Sigmoid colon (tissue), 6 donors: ENCODE measurements at regions not wholly inside any gene's neighbourhood (a gene's known extent, or its start where the extent isn't known, plus 50 kb on each side); places are given as distances from the start of the nearest gene placed in this dataset.

Experiments used
- DNase-seq: peaks from one replicate; pipeline ENCODE4 v3.0.0-alpha.2; 2019
- H3K27ac ChIP-seq, 4 donors: fragments of 200-600 bp; sonication (generic); one replicate each; pipeline ENCODE4 v1.5.1; 2016 to 2019; ENCODE audit warnings: mild to moderate bottlenecking in 1 of 4
- H3K27me3 ChIP-seq, 3 donors: fragments of 200-600 bp; sonication (generic); one replicate each; pipeline ENCODE4 v1.5.1; 2019; ENCODE audit warnings: mild to moderate bottlenecking in 1 of 3
- H3K36me3 ChIP-seq, 4 donors: fragments of 200-600 bp; sonication (generic); one replicate each; pipeline ENCODE4 v1.5.1; 2016 to 2019
- H3K4me1 ChIP-seq, 4 donors: fragments of 200-600 bp; sonication (generic); one replicate each; pipeline ENCODE4 v1.5.1; 2017 to 2019
- H3K4me3 ChIP-seq, 4 donors: fragments of 200-600 bp; sonication (generic); one replicate each; pipeline ENCODE4 v1.5.1; 2017 to 2019; ENCODE audit warnings: mild to moderate bottlenecking in 2 of 4, moderate library complexity in 1 of 4
- H3K9me3 ChIP-seq, 4 donors: fragments of 200-600 bp in 3 of 4; sonication (generic) in 3 of 4; one replicate each; pipeline versions ENCODE4 v1.5.1 to v1.6.1; 2013 to 2019
- CTCF ChIP-seq, 4 experiments: fragments of 450-650 bp in 3 of 4; fragments of 200-600 bp in 1 of 4; IDR thresholded peaks; one replicate each; pipeline ENCODE4 v1.5.1; 2016 to 2019; ENCODE audit warnings: antibody characterized with exemption in 4 of 4, mild to moderate bottlenecking in 3 of 4, moderate library complexity in 2 of 4
- EP300 ChIP-seq, 4 donors: sonication (generic); formaldehyde crosslinking; IDR thresholded peaks; one replicate each; pipeline ENCODE4 v1.6.1; 2017; ENCODE audit warnings: antibody characterized with exemption in 4 of 4
- POLR2A ChIP-seq, 2 donors: fragments of 450-650 bp; IDR thresholded peaks; one replicate each; pipeline ENCODE4 v1.6.1; 2016; ENCODE audit warnings: antibody characterized with exemption in 2 of 2, mild to moderate bottlenecking in 2 of 2, moderate library complexity in 2 of 2
- POLR2AphosphoS5 ChIP-seq, 4 donors: sonication (generic); formaldehyde crosslinking; IDR thresholded peaks; one replicate each; pipeline ENCODE4 v1.6.1; 2017; ENCODE audit warnings: antibody characterized with exemption in 4 of 4
- WGBS, 2 donors: extraction: QIAGEN DNeasy Blood & Tissue Kit; methylation state at CpG; one replicate each; pipeline ENCODE4 v1.1.7; 2013; 5-methylcytosine and 5-hydroxymethylcytosine counted together
- intact Hi-C: fragments of 100-400 bp; cut with DNase I; formaldehyde crosslinking; loops from one replicate; pipeline ENCODE4 v1.15.1; 2023
- donor health status: healthy with polysubstance abuse.
- donor health status: healthy.

GRCh38 chr6:33947047-33947446 lies 143.2 kb upstream of the MLN start:
- no peaks in the 10 kb centered on the region for H3K9me3 ChIP-seq
- H3K27me3 ChIP-seq = peaks cover 0 to 4% (median 0%) of the 10 kb centered on the region in 3 donors
- H3K36me3 ChIP-seq = no peaks in the 10 kb centered on the region
- intact Hi-C loops = no loop called here
- WGBS, 2 donors = 65 to 92% methylated on average over 4 of the region's 4 CpGs
- DNase-seq = no peak
- no peak overlapping the region for H3K4me3 ChIP-seq
- no peak overlapping the region for H3K27ac ChIP-seq
- no peak for TF ChIP-seq EP300 (IDR thresholded peaks at IDR 0.05)
- TF ChIP-seq POLR2A (IDR thresholded peaks at IDR 0.05) = no peak
- TF ChIP-seq POLR2AphosphoS5 (IDR thresholded peaks at IDR 0.05) = no peak
- no peak for TF ChIP-seq CTCF (IDR thresholded peaks at IDR 0.05)
- no peaks in the 10 kb centered on the region for H3K4me1 ChIP-seq

GRCh38 chr6:33945931-33946330 lies 142.1 kb upstream of the MLN start:
- Histone ChIP-seq H3K4me3 (no peak overlapping the region), H3K27me3 (peaks cover 0 to 4% (median 0%) of the 10 kb centered on the region in 3 donors), H3K27ac (no peak overlapping the region), H3K36me3 (no peaks in the 10 kb centered on the region), H3K9me3 (no peaks in the 10 kb centered on the region), H3K4me1 (no peaks in the 10 kb centered on the region)
- DNase-seq = no peak
- intact Hi-C loops = no loop called here
- TF ChIP-seq POLR2AphosphoS5 (IDR thresholded peaks at IDR 0.05) (no peak), EP300 (IDR thresholded peaks at IDR 0.05) (no peak), POLR2A (IDR thresholded peaks at IDR 0.05) (no peak), CTCF (IDR thresholded peaks at IDR 0.05) (no peak)
- WGBS, 2 donors = 93 to 96% methylated on average over 6 of the region's 6 CpGs

GRCh38 chr6:33944686-33945411 lies 141.0 kb upstream of the MLN start:
- Histone ChIP-seq H3K27me3 (peaks cover 0 to 4% (median 0%) of the 10 kb centered on the region in 3 donors), H3K4me1 (no peaks in the 10 kb centered on the region), H3K36me3 (no peaks in the 10 kb centered on the region), H3K27ac (no peak overlapping the region), H3K4me3 (no peak overlapping the region), H3K9me3 (no peaks in the 10 kb centered on the region)
- WGBS, 2 donors = 86 to 87% methylated on average over 22 of the region's 22 CpGs
- DNase-seq = no peak
- TF ChIP-seq POLR2A (IDR thresholded peaks at IDR 0.05) (no peak), EP300 (IDR thresholded peaks at IDR 0.05) (no peak), CTCF (IDR thresholded peaks at IDR 0.05) (no peak), POLR2AphosphoS5 (IDR thresholded peaks at IDR 0.05) (no peak)
- intact Hi-C loops = no loop called here

- TF ChIP-seq CTCF (IDR thresholded peaks at IDR 0.05) (no peak), POLR2AphosphoS5 (IDR thresholded peaks at IDR 0.05) (no peak), EP300 (IDR thresholded peaks at IDR 0.05) (no peak), POLR2A (IDR thresholded peaks at IDR 0.05) (no peak)
Observed at GRCh38 chr6:33936886-33937285, 133.1 kb upstream of the MLN start.

More at GRCh38 chr6:33936886-33937285, 133.1 kb upstream of the MLN start:
- Histone ChIP-seq H3K36me3 (no peaks in the 10 kb centered on the region), H3K27me3 (no peaks in the 10 kb centered on the region), H3K9me3 (no peaks in the 10 kb centered on the region), H3K4me3 (no peak overlapping the region), H3K4me1 (no peaks in the 10 kb centered on the region), H3K27ac (no peak overlapping the region)
- intact Hi-C loops = no loop called here
- DNase-seq = no peak
- WGBS, 2 donors = 46 to 59% methylated on average over 1 of the region's 1 CpG
